Skeletal muscle tissue (tissue), 3 donors: ENCODE measurements at regions not wholly inside any gene's neighbourhood (a gene's known extent, or its start where the extent isn't known, plus 50 kb on each side); places are given as distances from the start of the nearest gene placed in this dataset.

Experiments
- H3K27ac ChIP-seq: one replicate; pipeline ENCODE4 v1.7.0; 2013; ENCODE audit warnings: mild to moderate bottlenecking, low read depth, low read length, inconsistent platforms
- H3K27me3 ChIP-seq, 3 donors: one replicate each; pipeline ENCODE4 v1.7.0; 2013; ENCODE audit warnings: low read length in 3 of 3; ENCODE audit not compliant: control insufficient read depth in 3 of 3, insufficient read depth in 3 of 3
- H3K36me3 ChIP-seq, 3 donors: one replicate each; pipeline ENCODE4 v1.7.0; 2013; ENCODE audit warnings: low read length in 3 of 3; ENCODE audit not compliant: control insufficient read depth in 3 of 3, insufficient read depth in 3 of 3
- H3K4me1 ChIP-seq, 3 donors: one replicate each; pipeline ENCODE4 v1.7.0; 2013; ENCODE audit warnings: low read length in 3 of 3, mild to moderate bottlenecking in 3 of 3; ENCODE audit not compliant: control insufficient read depth in 3 of 3, insufficient read depth in 3 of 3
- H3K4me3 ChIP-seq, 3 donors: one replicate each; pipeline ENCODE4 v1.7.0; 2013; ENCODE audit warnings: low read length in 3 of 3
- H3K9ac ChIP-seq, 3 donors: one replicate each; pipeline ENCODE4 v1.7.0; 2013; ENCODE audit warnings: low read length in 3 of 3, mild to moderate bottlenecking in 3 of 3, moderate library complexity in 2 of 3, low read depth in 1 of 3
- H3K9me3 ChIP-seq, 3 donors: one replicate each; pipeline ENCODE4 v1.7.0; 2013; ENCODE audit warnings: low read length in 3 of 3; ENCODE audit not compliant: control insufficient read depth in 3 of 3
- donor health status: Osteomylitis.

DNA sequence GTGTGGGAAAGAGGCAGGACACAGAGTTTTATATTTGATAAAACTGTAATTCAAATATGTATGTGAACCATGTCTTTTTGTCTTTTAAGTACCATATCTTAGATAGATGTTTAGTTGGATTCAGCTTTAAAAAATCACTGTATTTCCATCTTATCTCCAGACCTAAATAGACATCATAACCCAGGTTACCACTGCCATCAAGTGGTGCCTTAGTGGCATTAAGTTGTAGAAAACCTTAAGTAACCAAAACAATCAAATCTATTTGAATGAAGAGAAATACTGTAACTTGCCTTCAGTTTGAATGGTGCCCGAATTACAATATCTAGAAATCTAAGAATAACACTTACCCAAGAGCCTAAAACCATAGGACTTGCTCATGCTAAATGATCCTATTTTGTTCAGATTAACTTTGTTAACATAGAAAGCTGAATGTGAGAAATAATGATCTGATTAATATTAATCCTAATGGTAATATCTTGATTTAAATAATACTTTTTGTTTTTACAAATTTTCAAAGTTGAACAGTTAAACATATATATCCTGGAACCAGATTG, 92.5 kb upstream of the MAP2 start:
- Histone ChIP-seq H3K9ac (no peak overlapping the region), H3K27ac (no peak overlapping the region), H3K4me3 (no peak overlapping the region), H3K36me3 (no peaks in the 10 kb centered on the region), H3K27me3 (no peaks in the 10 kb centered on the region), H3K9me3 (no peaks in the 10 kb centered on the region), H3K4me1 (peaks cover 0 to 2% (median 0%) of the 10 kb centered on the region in 3 donors)

- Histone ChIP-seq H3K27ac (no peak overlapping the region), H3K9ac (no peak overlapping the region)
Observed at GRCh38 chr2:209334188-209335017, 89.4 kb upstream of the MAP2 start.

DNA sequence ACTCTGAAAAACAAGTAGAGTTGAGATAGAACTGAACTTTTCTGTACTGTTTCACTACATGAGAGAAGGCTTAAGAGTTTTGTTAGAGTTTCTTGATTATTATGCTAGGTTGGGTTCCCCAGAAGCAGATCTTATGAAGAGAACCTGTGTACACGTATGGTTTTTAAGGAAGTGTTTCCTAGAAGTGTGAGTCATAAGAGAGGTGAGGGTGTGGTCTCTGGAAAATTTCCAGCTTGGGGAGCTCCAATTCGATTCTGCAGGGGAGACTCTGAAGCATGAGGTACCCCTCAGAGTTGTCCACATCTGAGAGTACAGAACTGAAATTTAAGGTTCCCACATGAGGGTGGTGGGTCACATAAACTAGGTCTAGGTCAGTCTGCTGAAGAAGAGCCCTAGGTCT, 83.3 kb upstream of the MAP2 start:
- Histone ChIP-seq H3K27me3 (no peaks in the 10 kb centered on the region), H3K36me3 (no peaks in the 10 kb centered on the region), H3K9me3 (no peaks in the 10 kb centered on the region), H3K4me1 (no peaks in the 10 kb centered on the region), H3K27ac (no peak overlapping the region), H3K4me3 (no peak overlapping the region), H3K9ac (no peak overlapping the region)

More at GRCh38 chr2:209334188-209335017, 89.4 kb upstream of the MAP2 start:
- Histone ChIP-seq H3K4me3 (no peak overlapping the region), H3K27me3 (no peaks in the 10 kb centered on the region), H3K4me1 (peaks cover 0 to 2% (median 0%) of the 10 kb centered on the region in 3 donors), H3K9me3 (no peaks in the 10 kb centered on the region), H3K36me3 (no peaks in the 10 kb centered on the region)

DNA sequence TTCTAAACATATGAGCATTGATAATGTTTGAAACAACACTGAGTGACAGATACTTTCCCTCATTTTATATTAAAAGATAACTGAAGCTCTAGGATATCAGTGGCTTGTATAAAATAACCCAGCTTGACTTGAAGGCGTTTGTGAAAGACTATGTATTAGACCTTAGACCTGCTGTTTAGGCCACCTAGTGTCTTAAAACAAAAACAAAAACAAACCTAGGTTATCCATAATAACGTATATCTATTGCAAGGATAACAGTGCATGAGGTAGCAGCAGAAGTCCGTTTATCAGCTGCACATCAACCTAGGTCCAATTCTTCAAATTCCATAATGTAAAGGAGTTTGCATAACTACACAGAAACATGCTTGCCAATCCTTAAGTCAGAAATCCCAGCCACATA, 79.5 kb upstream of the MAP2 start:
- no peak overlapping the region for H3K9ac ChIP-seq
- no peak overlapping the region for H3K4me3 ChIP-seq
- H3K27me3 ChIP-seq: no peaks in the 10 kb centered on the region
- H3K4me1 ChIP-seq: no peaks in the 10 kb centered on the region
- no peaks in the 10 kb centered on the region for H3K9me3 ChIP-seq
- no peak overlapping the region for H3K27ac ChIP-seq
- H3K36me3 ChIP-seq: no peaks in the 10 kb centered on the region

- H3K4me1 ChIP-seq: no peaks in the 10 kb centered on the region
- H3K4me3 ChIP-seq: no peak overlapping the region
- H3K27ac ChIP-seq: no peak overlapping the region
- H3K9ac ChIP-seq: no peak overlapping the region
- H3K27me3 ChIP-seq: no peaks in the 10 kb centered on the region
- no peaks in the 10 kb centered on the region for H3K36me3 ChIP-seq
- H3K9me3 ChIP-seq: no peaks in the 10 kb centered on the region
Observed at GRCh38 chr2:209348433-209348832, 75.4 kb upstream of the MAP2 start.

GRCh38 chr2:209351636-209352035, 72.2 kb upstream of the MAP2 start:
- Histone ChIP-seq H3K4me3 (no peak overlapping the region), H3K4me1 (no peaks in the 10 kb centered on the region), H3K9me3 (no peaks in the 10 kb centered on the region), H3K27ac (no peak overlapping the region), H3K9ac (no peak overlapping the region), H3K36me3 (no peaks in the 10 kb centered on the region), H3K27me3 (no peaks in the 10 kb centered on the region)

DNA sequence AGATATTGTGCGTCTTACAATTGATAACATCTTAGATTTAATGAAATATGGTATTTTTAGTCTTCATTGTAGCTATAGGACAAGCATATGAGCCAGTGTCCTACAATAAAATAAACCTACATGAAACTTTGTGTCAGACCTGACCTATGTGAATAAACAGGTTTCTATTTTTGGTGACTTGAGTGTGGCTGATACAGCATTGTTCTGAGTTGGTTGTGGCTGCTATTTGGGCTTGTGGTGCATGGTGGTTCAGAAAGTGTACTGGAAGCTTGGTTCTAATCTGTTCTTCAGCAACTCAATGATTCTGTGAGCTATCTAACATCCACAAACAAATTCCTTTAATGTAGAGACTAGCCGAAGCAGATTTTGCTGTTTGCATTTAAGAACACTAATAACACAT, 64.9 kb upstream of the MAP2 start:
- no peaks in the 10 kb centered on the region for H3K9me3 ChIP-seq
- H3K4me1 ChIP-seq: no peaks in the 10 kb centered on the region
- H3K27ac ChIP-seq: no peak overlapping the region
- no peaks in the 10 kb centered on the region for H3K27me3 ChIP-seq
- no peaks in the 10 kb centered on the region for H3K36me3 ChIP-seq
- H3K4me3 ChIP-seq: no peak overlapping the region
- H3K9ac ChIP-seq: no peak overlapping the region

DNA sequence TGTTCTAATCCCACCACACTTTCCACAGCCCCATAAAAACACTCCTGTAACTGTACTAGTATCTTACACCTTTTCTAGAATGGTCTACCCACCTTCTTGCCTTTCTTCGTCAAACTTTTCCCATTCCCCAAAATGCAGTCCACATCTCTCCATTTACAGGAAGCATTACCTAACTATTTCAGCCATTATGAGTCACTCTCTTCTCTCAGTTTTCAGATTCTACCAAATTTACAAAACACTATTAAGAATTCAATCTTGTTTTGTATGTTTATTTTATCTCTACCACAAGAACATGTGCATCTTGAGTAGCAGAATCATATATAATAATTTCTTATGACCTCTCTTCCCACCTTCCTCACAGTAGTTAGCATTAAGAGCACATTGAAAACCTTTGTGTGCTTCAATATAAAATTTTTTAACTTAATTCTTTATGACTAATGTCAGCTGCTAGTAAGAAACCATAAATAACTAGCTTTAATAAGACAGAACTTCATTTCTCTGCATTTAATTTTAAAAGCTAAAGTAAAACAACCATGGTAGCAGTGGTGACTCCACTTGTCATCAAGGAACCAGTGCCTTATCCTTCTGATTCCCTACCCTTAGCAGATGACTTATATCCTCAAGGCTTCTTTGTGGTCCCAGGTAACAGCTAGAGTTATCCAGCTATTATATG, 56.6 kb upstream of the MAP2 start:
- no peak overlapping the region for H3K9ac ChIP-seq
- no peaks in the 10 kb centered on the region for H3K4me1 ChIP-seq
- H3K4me3 ChIP-seq: no peak overlapping the region
- H3K9me3 ChIP-seq: no peaks in the 10 kb centered on the region
- H3K36me3 ChIP-seq: no peaks in the 10 kb centered on the region
- no peaks in the 10 kb centered on the region for H3K27me3 ChIP-seq
- no peak overlapping the region for H3K27ac ChIP-seq

GRCh38 chr2:209368406-209368805, 55.4 kb upstream of the MAP2 start:
- no peaks in the 10 kb centered on the region for H3K4me1 ChIP-seq
- no peaks in the 10 kb centered on the region for H3K9me3 ChIP-seq
- H3K9ac ChIP-seq: no peak overlapping the region
- no peaks in the 10 kb centered on the region for H3K27me3 ChIP-seq
- no peak overlapping the region for H3K4me3 ChIP-seq
- H3K36me3 ChIP-seq: no peaks in the 10 kb centered on the region
- H3K27ac ChIP-seq: no peak overlapping the region

- no peak overlapping the region for H3K4me3 ChIP-seq
- H3K27me3 ChIP-seq: no peaks in the 10 kb centered on the region
- H3K4me1 ChIP-seq: no peaks in the 10 kb centered on the region
- no peak overlapping the region for H3K9ac ChIP-seq
- no peaks in the 10 kb centered on the region for H3K9me3 ChIP-seq
- H3K27ac ChIP-seq: no peak overlapping the region
- H3K36me3 ChIP-seq: no peaks in the 10 kb centered on the region
Observed at GRCh38 chr2:209368914-209369313, 54.9 kb upstream of the MAP2 start.
